NCI-H128 (cell line): ENCODE measurements at regions not wholly inside any gene's neighbourhood (a gene's known extent, or its start where the extent isn't known, plus 50 kb on each side); places are given as distances from the start of the nearest gene placed in this dataset.
"Not testable (repeated sequence)": the region's sequence is repeated elsewhere in the genome, so short reads cannot be mapped to it uniquely, and the experiment has no call there.

Experiments
- DNase-seq: peaks from one replicate; lab custom pipeline; 2025; ENCODE audit not compliant: unreplicated experiment; lab: John Stamatoyannopoulos, UW

GRCh38 chr1:233435622-233436021 lies 108.1 kb downstream of the MAP3K21 start:
- DNase-seq = no peak

DNA sequence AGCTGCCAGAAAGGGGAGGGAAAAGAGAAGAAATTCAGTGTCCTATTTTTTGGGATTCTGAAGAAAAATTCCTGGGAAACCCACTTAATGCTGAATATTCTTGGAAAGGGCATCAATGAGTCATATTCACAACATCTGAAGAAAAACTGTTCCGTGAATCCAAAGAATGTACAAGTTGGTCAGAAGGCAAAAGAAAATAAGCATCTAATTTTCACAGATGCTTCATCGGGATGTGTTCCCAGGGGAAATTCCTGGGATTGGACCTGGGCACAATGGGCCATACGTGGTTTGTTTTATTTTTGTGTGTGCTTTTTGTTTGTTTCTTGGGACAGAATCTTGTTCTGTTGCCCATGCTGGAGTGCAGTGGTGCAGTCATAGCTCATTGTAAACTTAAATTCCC lies 112.2 kb downstream of the MAP3K21 start:
- DNase-seq = no peak

- peak; percentile 59 for DNase-seq
Measured at GRCh38 chr1:233440951-233441401, 113.5 kb downstream of the MAP3K21 start.

- DNase-seq = no peak
Measured at GRCh38 chr1:233442026-233442780, 114.7 kb downstream of the MAP3K21 start.

DNA sequence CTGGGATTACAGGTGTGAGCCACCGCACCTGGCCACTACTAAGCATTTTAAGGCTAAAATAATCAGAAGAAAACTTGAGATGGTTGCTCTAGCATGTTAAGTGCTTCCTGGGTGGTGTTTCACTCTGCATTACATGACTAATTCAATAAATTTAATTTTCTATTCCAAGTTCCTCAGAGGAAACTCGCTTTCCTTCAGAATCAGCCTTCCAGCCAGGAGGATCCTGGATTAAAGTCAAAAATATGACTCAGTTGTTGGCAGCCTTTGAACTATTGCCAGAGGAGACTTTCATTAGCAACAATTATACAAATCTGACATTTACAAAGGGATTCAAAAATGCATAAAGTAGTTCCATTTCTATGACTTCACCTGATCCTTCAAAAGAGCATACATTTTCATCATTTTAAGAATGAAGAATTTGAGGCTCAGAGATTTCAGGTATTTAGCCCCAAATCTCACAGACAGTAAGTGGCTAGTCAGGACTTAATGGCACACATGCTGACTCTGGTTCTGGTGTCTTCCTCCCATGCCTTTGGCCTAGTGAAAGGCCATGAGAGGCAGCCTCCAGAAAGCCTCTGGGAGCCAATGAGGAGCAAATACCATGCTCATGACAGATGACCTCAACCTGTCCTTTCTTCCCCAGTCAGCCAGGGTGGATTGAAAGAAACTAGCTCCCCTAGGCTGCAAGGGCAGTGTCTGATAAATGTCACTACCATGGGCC lies 115.7 kb downstream of the MAP3K21 start:
- DNase-seq = no peak

GRCh38 chr1:233444484-233444883 lies 117.0 kb downstream of the MAP3K21 start:
- DNase-seq = no peak

DNA sequence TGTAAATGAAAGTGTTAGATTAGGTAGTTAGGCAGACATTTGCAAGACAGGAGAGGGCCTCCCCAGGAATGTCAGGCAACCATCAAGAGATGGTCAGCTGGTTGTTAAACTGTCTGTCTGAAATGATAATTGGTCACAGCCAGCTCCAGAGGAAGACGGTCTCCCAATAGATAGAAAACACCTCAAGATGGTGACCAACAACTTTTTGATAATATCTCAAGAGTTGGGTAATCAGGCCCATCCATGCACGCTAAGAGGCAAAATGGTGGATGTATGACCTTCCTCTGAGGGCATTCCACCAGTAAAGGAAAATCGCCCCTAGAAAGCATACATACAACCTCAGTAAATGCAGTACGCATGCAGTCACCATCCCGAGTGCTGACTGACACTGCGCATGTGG lies 118.2 kb downstream of the MAP3K21 start:
- DNase-seq = no peak

GRCh38 chr1:233446935-233447334 lies 119.4 kb downstream of the MAP3K21 start:
- DNase-seq = no peak

- no peak for DNase-seq
Measured at GRCh38 chr1:233448109-233448689, 120.7 kb downstream of the MAP3K21 start.

DNA sequence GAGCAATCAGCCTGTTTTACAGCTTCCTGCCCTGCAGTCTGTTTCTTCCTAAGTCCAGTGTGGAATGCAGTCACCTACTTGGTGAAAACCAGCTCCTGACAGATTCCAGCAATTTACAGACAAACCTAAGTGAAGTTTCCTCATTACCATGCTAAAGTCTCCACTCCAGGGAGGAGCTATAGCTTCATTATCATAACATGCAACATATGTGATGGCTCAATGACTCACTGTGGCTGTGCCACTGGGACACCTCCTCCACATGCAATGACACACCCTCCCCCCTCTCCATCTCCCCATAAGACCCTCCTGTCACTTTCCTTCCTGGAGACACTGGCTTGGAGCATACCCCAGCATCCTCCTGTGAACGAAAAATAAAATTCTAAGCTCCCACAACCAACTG lies 125.2 kb downstream of the MAP3K21 start:
- no peak for DNase-seq

DNA sequence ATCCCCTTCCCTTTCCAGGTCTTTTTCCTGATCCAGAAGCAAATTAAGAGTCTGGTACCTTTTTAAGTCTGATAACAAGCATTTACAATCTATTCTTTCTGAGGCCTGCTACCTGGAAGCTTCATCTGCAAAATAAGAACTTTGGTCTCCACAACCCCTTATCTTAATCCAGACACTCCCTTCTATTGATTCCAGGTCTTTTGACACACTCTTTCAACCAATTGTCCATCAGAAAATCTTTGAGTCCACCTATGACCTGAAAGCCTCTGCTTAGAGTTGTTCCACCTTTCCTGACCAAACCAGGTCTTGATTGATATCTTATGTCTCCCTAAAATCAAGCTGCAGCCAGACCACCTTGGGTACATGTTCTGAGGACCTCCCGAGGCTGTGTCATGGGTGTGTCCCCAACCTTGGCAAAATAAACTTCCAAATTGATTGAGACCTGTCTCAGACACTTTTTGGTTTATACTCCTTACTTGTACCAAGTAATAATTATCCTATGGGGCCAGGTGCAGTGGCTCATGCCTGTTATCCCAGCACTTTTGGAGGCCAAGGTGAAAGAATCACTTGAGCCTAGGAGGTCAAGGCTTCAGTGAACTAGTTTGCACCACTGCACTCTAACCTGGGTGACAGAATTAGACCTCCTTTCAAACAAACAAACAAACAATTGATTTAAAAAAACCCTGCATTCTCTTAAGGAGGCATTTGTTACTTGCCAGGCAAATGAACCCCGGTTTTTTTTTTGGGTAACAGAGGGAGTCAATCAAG lies 126.1 kb downstream of the MAP3K21 start:
- DNase-seq = no peak

DNA sequence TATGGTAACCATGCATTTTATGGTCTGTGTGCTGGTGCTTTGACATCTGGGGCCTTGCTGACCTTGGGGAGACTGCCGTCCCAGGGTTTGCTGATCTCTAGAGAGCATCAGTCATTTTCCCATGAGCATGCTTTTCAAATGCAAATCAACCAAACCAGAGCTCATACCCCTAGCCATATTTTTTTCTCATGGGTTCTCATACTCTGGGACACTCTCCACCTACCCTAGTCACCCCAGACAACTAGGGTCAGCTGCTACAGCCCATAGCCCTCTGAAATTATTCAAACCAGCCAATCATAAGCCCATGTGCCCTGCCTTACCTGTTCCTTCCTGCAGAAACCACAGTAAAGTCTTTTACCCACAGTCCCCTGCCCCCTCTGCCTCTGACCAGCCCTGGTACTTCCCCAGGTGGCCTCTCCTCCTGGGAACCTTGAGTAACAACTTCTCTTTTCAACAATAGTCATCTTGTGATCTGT lies 132.0 kb downstream of the MAP3K21 start:
- no peak for DNase-seq

GRCh38 chr1:233459968-233460367 lies 132.4 kb downstream of the MAP3K21 start:
- no peak for DNase-seq

GRCh38 chr1:233460692-233461091 lies 133.2 kb downstream of the MAP3K21 start:
- no peak for DNase-seq

DNA sequence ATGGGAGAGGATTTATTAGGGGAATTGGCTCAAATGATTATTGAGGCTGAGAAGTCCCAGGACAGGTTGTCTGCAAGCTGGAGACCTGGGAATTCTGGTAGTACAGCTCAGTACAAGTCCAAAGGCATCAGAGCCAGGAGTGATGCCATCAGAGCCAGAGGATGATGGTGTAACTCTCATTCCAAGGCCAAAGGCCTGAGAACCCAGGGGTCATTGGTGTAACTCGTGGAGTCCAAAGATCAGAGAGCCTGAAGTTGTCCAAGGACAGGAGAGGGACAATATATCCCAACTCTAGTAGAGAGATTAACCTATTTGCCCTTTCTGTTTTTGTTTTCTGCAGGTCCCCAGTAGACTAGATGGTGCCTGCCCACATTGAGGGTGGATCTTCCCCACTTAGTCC lies 134.3 kb downstream of the MAP3K21 start:
- no peak for DNase-seq

- DNase-seq = no peak
Measured at GRCh38 chr1:233463333-233463732, 135.8 kb downstream of the MAP3K21 start.

DNA sequence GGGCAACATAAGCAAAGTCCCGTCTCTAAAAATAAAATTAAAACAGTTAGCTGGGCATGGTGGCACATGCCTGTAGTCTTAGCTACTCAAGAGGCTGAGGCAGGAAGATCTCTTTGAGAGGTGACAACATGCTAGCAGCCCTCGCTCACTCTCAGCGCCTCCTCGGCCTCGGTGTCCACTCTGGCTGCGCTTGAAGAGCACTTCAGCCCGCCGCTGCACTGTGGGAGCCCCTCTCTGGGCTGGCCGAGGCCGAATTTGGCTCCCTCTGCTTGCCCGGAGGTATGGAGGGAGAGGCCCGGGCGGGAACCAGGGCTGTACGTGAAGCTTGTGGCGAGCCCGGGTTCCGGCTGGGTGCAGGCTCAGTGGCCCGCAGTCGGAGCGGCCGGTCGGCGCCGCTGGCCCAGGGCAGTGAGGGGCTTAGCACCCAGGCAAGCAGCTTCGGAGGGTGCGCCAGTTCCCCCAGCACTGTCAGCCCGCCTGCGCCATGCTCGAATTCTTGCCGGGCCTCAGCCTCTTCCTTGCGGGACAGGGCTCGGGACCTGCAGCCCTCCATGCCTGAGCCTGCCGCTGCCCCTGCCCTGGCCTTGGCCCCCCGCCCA lies 138.3 kb downstream of the MAP3K21 start:
- DNase-seq = no peak

DNA sequence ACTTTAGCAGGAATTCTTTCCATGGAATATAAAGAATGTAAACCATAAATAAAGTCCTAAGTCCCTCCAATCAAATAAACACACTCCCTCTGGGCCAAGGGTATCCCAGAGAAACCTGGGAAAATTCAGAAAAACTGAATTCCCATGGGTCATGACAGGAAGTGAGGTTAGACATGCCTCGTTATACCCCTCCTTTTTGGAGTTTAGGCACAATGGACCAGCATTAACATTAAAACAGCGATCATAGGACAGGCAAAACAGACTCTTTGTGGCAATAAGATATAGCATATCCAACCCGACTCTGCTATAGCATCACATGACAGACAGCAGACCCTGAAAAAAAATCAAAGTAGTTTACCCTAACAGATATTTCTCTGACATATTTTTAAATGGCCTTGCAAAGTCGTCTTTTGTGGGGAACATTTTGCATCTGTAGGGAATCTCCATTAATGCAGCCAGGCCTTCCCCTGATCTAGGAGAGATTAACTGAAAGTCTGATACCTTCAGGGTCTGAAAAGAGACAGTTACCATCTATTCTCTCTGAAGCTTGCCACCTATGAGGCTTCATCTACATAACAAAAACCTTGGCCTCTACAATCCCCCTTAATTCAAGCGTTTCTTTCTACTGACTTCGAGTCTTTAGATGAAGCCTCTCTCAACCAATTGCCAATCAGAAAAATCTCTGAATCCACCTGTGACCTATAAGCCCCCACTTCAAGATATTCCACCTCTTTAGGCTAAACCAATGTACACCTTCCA lies 143.0 kb upstream of the KCNK1 start:
- no peak for DNase-seq

GRCh38 chr1:233471851-233472250 lies 142.1 kb upstream of the KCNK1 start:
- DNase-seq = not testable (repeated sequence)

DNA sequence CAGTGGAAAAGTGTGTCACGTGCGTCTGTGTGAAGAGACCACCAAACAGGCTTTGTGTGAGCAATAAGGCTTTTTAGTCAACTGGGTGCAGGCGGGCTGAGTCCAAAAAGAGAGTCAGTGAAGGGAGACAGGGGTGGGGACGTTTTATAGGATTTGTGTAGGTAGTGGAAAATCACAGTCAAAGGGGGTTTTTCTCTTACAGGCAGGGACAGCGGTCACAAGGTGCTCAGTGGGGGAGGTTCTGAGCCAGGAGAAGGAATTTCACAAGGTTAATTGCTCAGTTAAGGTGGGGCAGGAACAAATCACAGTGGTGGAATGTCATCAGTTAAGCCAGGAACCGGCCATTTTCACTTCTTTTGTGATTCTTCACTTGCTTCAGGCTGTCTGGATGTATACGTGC lies 141.1 kb upstream of the KCNK1 start:
- not testable (repeated sequence) for DNase-seq
